ENCODE measurements at regions not wholly inside any gene's neighbourhood (a gene's known extent, or its start where the extent isn't known, plus 50 kb on each side); places are given as distances from the start of the nearest gene placed in this dataset.

DNA sequence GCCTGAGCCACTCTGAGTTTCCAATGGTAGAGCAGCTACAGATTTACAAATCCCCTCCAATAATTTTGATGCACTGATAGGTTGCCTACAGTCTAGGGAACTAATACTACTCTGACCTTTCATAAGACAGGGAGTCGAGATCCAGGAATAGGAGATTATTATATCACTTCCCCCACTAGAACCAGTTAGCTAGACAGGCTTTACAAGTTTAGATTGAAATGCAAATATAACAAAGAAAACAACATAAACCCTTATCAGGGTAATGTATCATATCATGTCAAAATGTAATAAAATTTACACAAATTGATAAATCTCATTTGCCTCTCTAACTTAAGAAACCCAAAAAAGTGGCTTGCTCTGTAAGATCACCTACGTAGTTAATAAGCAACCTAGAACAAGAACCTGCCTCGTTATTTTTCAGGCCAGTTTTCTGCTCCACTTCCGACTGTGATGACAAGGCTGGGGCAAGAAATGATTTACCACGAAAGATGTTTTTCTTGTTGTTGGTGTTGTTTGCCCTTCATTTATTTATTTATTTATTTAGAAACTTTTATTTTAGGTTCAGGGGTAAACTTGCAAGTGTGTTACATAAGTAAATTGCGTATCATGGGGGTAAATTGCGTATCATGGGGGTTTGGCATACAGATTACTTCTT, 504.2 kb upstream of the ID4 start:
- 87% methylated on average over 7 of the region's 7 CpGs for WGBS
- Histone ChIP-seq H3K4me3 (ENCODE audit: low read depth, low read length) (no peak overlapping the region), H3K4me1 (ENCODE audit: insufficient read depth) (no peaks in the 10 kb centered on the region), H3K36me3 (ENCODE audit: insufficient read depth) (no peaks in the 10 kb centered on the region), H3K27ac (ENCODE audit: low read depth) (no peak overlapping the region)
- DNase-seq (ENCODE audit: extremely low spot score) = no peak

DNA sequence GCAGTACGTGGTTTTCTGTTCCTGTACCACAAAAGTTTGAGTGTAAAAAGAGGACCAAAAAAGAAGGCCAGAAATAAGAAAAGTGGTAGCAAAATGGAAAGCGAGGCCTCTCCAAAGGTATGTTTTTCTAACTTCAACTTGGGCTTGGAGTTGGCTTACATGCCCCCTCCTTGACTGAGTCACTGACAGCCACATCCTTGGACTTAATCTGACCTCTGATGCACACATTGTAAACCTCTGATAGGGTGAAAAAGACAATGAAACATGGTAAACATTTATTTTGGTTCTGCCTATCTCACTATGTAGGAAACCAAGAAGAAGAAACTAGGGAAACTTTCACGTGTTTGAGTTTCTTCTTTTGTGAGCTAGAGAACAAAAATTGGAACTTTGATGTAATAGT, 503.2 kb upstream of the ID4 start:
- H3K4me1 ChIP-seq (ENCODE audit: insufficient read depth) = no peaks in the 10 kb centered on the region
- DNase-seq (ENCODE audit: extremely low spot score) = no peak
- H3K4me3 ChIP-seq (ENCODE audit: low read depth, low read length) = no peak overlapping the region
- 86% methylated on average over 3 of the region's 3 CpGs for WGBS
- H3K27ac ChIP-seq (ENCODE audit: low read depth) = no peak overlapping the region
- H3K36me3 ChIP-seq (ENCODE audit: insufficient read depth) = no peaks in the 10 kb centered on the region

DNA sequence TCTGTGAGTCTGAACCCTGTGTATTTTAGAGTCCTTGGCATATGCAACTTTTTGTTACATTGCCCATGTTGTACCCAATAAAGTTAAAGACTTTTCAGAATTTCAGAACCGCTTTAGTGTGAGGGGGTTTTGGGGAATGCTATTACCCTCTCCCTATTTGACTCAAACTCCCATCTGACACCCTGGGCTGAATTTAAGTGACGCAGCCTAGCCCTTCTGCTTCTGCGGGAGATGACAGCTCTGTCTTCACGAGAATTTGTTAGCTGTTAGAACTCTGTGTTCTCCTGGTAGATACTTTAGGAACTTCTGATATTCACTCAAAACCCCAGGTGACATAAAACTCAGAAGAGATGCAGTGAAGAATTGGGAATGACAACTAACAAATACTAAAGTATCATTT, 500.6 kb upstream of the ID4 start:
- Histone ChIP-seq H3K27ac (ENCODE audit: low read depth) (no peak overlapping the region), H3K36me3 (ENCODE audit: insufficient read depth) (no peaks in the 10 kb centered on the region), H3K4me1 (ENCODE audit: insufficient read depth) (no peaks in the 10 kb centered on the region), H3K4me3 (ENCODE audit: low read depth, low read length) (no peak overlapping the region)
- WGBS = 92% methylated on average over 4 of the region's 4 CpGs
- DNase-seq (ENCODE audit: extremely low spot score) = no peak

- Histone ChIP-seq H3K4me3 (ENCODE audit: low read depth, low read length) (no peak overlapping the region), H3K27ac (ENCODE audit: low read depth) (no peak overlapping the region), H3K36me3 (ENCODE audit: insufficient read depth) (no peaks in the 10 kb centered on the region), H3K4me1 (ENCODE audit: insufficient read depth) (no peaks in the 10 kb centered on the region)
- 86% methylated on average over 6 of the region's 6 CpGs for WGBS
- no peak for DNase-seq (ENCODE audit: extremely low spot score)
These were observed 500.1 kb upstream of the ID4 start for GRCh38 chr6:19337101-19337500.

DNA sequence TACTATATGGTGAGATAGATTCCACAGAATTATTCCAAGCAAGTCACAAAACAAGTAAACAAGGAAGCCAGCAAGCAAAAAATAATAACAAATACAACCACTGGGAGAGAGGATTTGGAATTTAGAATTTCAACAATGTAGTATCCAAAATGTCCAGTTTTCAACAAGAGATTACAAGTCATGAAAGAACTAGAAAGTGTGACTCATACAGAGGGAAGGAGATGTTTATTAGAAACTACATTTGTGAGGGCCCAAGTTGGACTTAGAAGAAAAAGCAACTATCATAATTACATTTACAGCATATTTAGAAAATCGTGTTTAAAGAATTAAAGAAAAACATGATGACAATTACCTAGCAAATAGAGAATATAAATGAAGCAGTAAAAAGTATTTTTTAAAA, 494.6 kb upstream of the ID4 start:
- 80% methylated on average over 1 of the region's 1 CpG for WGBS
- Histone ChIP-seq H3K4me3 (ENCODE audit: low read depth, low read length) (no peak overlapping the region), H3K4me1 (ENCODE audit: insufficient read depth) (no peaks in the 10 kb centered on the region), H3K27ac (ENCODE audit: low read depth) (no peak overlapping the region), H3K36me3 (ENCODE audit: insufficient read depth) (no peaks in the 10 kb centered on the region)
- no peak for DNase-seq (ENCODE audit: extremely low spot score)

DNA sequence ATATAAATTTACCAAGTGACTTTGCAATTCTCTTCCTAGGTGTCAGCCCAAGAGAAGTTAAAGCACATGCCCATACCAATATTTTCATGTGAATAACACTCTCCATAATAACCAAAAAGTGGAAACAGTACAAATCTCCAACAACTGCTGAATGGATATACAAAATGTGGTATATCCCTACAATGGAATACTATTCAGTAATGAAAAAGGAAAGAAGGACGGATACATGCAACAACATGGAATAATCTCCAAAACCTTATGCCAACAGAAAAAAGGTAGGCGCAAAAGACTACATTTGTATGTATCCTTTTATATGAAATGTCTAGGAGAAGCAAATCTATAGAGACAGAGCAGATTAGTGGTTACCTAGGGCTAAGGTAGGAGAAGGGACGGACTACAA, 487.7 kb upstream of the ID4 start:
- Histone ChIP-seq H3K27ac (ENCODE audit: low read depth) (no peak overlapping the region), H3K36me3 (ENCODE audit: insufficient read depth) (no peaks in the 10 kb centered on the region), H3K4me1 (ENCODE audit: insufficient read depth) (no peaks in the 10 kb centered on the region), H3K4me3 (ENCODE audit: low read depth, low read length) (no peak overlapping the region)
- 84% methylated on average over 3 of the region's 3 CpGs for whole genome bisulfite sequencing
- no peak for DNase-seq (ENCODE audit: extremely low spot score)

GRCh38 chr6:19354181-19354580, 483.0 kb upstream of the ID4 start:
- DNase-seq (ENCODE audit: extremely low spot score) = no peak
- 52% methylated on average over 1 of the region's 1 CpG for WGBS

DNA sequence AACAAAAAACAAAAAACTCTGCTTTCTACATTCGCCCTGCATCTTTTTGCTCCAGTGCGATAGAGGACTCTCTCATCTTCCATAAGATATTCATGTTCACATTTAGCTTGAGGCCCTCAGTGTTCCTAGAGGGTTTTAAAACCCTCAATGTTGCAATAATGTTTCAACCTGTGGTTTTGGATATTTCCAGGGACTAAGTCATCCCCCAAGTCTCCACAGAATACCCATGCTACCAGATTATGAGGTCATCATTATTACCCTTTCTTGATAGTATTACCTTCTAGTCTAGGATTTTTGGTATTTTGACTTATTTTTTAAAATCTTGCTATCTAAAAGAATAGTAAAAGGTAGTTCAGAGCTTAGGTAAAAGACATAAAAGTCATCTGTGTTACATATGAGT, 480.5 kb upstream of the ID4 start:
- WGBS = 95% methylated on average over 2 of the region's 2 CpGs
- Histone ChIP-seq H3K4me1 (ENCODE audit: insufficient read depth) (no peaks in the 10 kb centered on the region), H3K36me3 (ENCODE audit: insufficient read depth) (no peaks in the 10 kb centered on the region), H3K4me3 (ENCODE audit: low read depth, low read length) (no peak overlapping the region), H3K27ac (ENCODE audit: low read depth) (no peak overlapping the region)
- no peak for DNase-seq (ENCODE audit: extremely low spot score)

More at GRCh38 chr6:19354181-19354580, 483.0 kb upstream of the ID4 start:
- Histone ChIP-seq H3K36me3 (ENCODE audit: insufficient read depth) (no peaks in the 10 kb centered on the region), H3K4me1 (ENCODE audit: insufficient read depth) (no peaks in the 10 kb centered on the region), H3K4me3 (ENCODE audit: low read depth, low read length) (no peak overlapping the region), H3K27ac (ENCODE audit: low read depth) (no peak overlapping the region)

- H3K36me3 ChIP-seq (ENCODE audit: insufficient read depth) = no peaks in the 10 kb centered on the region
- DNase-seq (ENCODE audit: extremely low spot score) = no peak
- H3K4me3 ChIP-seq (ENCODE audit: low read depth, low read length) = no peak overlapping the region
- no peak overlapping the region for H3K27ac ChIP-seq (ENCODE audit: low read depth)
- H3K4me1 ChIP-seq (ENCODE audit: insufficient read depth) = no peaks in the 10 kb centered on the region
- WGBS = 76% methylated on average over 8 of the region's 8 CpGs
These were observed 474.8 kb upstream of the ID4 start for GRCh38 chr6:19362396-19362795.

DNA sequence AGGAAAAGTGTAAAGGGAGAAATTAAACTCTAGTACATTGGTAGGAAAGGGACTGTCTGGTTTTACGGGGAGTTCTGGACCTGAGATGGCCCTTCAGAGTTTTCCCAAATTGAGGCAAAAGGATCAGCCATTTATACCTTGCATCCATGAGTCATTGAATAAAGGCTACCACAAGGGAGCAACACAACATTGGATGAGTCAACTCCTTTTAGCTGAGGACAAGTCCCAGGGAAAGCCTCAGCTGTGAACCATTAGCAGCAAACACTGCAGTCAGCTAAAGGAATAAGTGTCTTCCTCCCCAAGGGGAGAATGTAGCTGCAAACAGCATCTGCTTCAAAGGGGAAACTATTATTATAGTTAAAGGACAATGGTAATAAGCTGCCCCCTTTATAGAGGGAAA, 468.7 kb upstream of the ID4 start:
- Histone ChIP-seq H3K36me3 (ENCODE audit: insufficient read depth) (no peaks in the 10 kb centered on the region), H3K4me3 (ENCODE audit: low read depth, low read length) (no peak overlapping the region), H3K27ac (ENCODE audit: low read depth) (no peak overlapping the region), H3K4me1 (ENCODE audit: insufficient read depth) (no peaks in the 10 kb centered on the region)
- no peak for DNase-seq (ENCODE audit: extremely low spot score)
- 93% methylated on average over 1 of the region's 1 CpG for WGBS

- Histone ChIP-seq H3K36me3 (ENCODE audit: insufficient read depth) (no peaks in the 10 kb centered on the region), H3K4me3 (ENCODE audit: low read depth, low read length) (no peak overlapping the region), H3K4me1 (ENCODE audit: insufficient read depth) (no peaks in the 10 kb centered on the region), H3K27ac (ENCODE audit: low read depth) (no peak overlapping the region)
- DNase-seq (ENCODE audit: extremely low spot score) = no peak
These were observed 467.4 kb upstream of the ID4 start for GRCh38 chr6:19369785-19370184.

GRCh38 chr6:19370831-19371230, 466.3 kb upstream of the ID4 start:
- Histone ChIP-seq H3K4me1 (ENCODE audit: insufficient read depth) (no peaks in the 10 kb centered on the region), H3K27ac (ENCODE audit: low read depth) (no peak overlapping the region), H3K4me3 (ENCODE audit: low read depth, low read length) (no peak overlapping the region), H3K36me3 (ENCODE audit: insufficient read depth) (no peaks in the 10 kb centered on the region)
- DNase-seq (ENCODE audit: extremely low spot score) = no peak
- 70% methylated on average over 3 of the region's 3 CpGs for WGBS

GRCh38 chr6:19375613-19376012, 461.6 kb upstream of the ID4 start:
- Histone ChIP-seq H3K4me3 (ENCODE audit: low read depth, low read length) (no peak overlapping the region), H3K27ac (ENCODE audit: low read depth) (no peak overlapping the region), H3K36me3 (ENCODE audit: insufficient read depth) (no peaks in the 10 kb centered on the region), H3K4me1 (ENCODE audit: insufficient read depth) (no peaks in the 10 kb centered on the region)
- DNase-seq (ENCODE audit: extremely low spot score) = no peak

DNA sequence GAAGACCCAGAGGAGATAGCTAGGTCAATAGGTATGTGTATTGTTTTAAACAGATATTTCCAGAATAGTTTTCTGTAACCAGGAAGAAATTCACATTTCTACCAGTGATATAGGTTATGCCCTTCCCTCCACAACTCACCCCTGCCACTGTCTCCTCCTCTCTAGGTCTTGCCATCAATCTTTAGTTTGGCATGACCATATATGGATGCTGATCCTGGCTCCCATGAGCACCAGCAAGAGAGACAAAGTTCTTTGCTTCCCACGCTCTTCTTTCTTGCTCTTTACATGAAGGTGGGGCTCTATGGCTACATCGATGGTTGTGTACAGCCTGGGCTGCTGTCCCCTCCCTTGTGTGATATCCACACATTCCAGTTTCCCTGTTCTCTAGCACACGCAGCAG, 459.4 kb upstream of the ID4 start:
- H3K4me1 ChIP-seq (ENCODE audit: insufficient read depth) = no peaks in the 10 kb centered on the region

DNA sequence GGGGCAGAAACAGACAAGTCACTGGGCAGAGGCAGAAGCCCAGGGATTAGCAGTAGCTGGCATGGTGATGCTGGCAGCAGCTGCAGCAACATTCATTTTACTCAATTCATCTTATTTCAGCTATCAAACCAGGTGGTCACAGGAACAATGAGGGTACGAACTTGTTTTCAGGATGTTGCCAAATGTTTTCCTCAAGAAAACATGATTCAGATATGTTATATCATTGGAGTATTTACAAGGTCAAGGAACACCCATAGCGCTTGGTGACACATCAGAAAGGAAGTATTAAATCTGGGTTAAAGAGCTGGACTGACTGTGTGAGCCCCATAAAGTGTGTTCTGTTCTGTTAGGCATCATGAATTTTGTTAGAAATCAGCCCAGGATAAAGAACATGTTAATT, 456.9 kb upstream of the ID4 start:
- 57% methylated on average over 2 of the region's 2 CpGs for WGBS

More for the DNA sequence above, 459.4 kb upstream of the ID4 start:
- no peak overlapping the region for H3K4me3 ChIP-seq (ENCODE audit: low read depth, low read length)
- no peak overlapping the region for H3K27ac ChIP-seq (ENCODE audit: low read depth)
- no peak for DNase-seq (ENCODE audit: extremely low spot score)
- no peaks in the 10 kb centered on the region for H3K36me3 ChIP-seq (ENCODE audit: insufficient read depth)
- 79% methylated on average over 3 of the region's 3 CpGs for WGBS

More for the DNA sequence above, 456.9 kb upstream of the ID4 start:
- H3K36me3 ChIP-seq (ENCODE audit: insufficient read depth) = no peaks in the 10 kb centered on the region
- H3K4me3 ChIP-seq (ENCODE audit: low read depth, low read length) = no peak overlapping the region
- H3K4me1 ChIP-seq (ENCODE audit: insufficient read depth) = no peaks in the 10 kb centered on the region
- no peak for DNase-seq (ENCODE audit: extremely low spot score)
- no peak overlapping the region for H3K27ac ChIP-seq (ENCODE audit: low read depth)
